ENCODE measurements at regions not wholly inside any gene's neighbourhood (a gene's known extent, or its start where the extent isn't known, plus 50 kb on each side); places are given as distances from the start of the nearest gene placed in this dataset.

- Histone ChIP-seq H3K79me1 (ENCODE audit: low read length) (peaks cover 21% of the 10 kb centered on the region), H3K14ac (ENCODE audit: low read length) (no peak overlapping the region), H2AK5ac (ENCODE audit: low read length) (no peak overlapping the region), H2BK5ac (ENCODE audit: low read depth, low read length, poor library complexity) (no peak overlapping the region), H3K23ac (ENCODE audit: low read length) (no peak overlapping the region), H2AFZ (ENCODE audit: insufficient read depth, low read length, poor library complexity) (no peak overlapping the region), H2BK12ac (ENCODE audit: low read length) (no peak overlapping the region), H3K36me3 (ENCODE audit: control insufficient read depth in 1 of 2, insufficient read depth in 2 of 2, low read length in 2 of 2) (no peaks in the 10 kb centered on the region), H3K18ac (ENCODE audit: low read length) (no peak overlapping the region), H3K27me3 (ENCODE audit: insufficient read depth, low read length) (no peaks in the 10 kb centered on the region), H2BK120ac (ENCODE audit: insufficient read depth, low read length, poor library complexity) (no peak overlapping the region), H4K91ac (ENCODE audit: low read depth, low read length) (no peak overlapping the region), H4K12ac (ENCODE audit: low read depth, low read length) (no peak overlapping the region), H3K79me2 (ENCODE audit: control insufficient read depth, insufficient read depth, low read length, poor library complexity) (no peaks in the 10 kb centered on the region), H3K4me3 (ENCODE audit: low read depth, low read length) (no peak overlapping the region), H3K27ac (ENCODE audit: low read depth, low read length) (no peak overlapping the region), H3K4me1 (ENCODE audit: control insufficient read depth in 1 of 2, insufficient read depth in 2 of 2, low read length in 2 of 2) (peaks cover 18 to 19% of the 10 kb centered on the region in 2 experiments), H3K9ac (ENCODE audit: low read length) (no peak overlapping the region), H3K4ac (ENCODE audit: low read depth, low read length) (no peak overlapping the region), H4K8ac (ENCODE audit: low read depth, low read length) (no peak overlapping the region), H3K9me3 (ENCODE audit: insufficient read depth, low read depth, low read length) (no peaks in the 10 kb centered on the region), H3K4me2 (ENCODE audit: low read length) (no peak overlapping the region)
- no CpG with 5 or more reads among the region's 3 CpGs for WGBS (ENCODE audit: extremely low coverage, insufficient coverage, insufficient read length)
- DNase-seq, result peak; percentile 1 to 43
Observed at GRCh38 chr2:217203086-217203485, 343.2 kb upstream of the TNP1 start.

GRCh38 chr2:217199255-217199630 lies 339.4 kb upstream of the TNP1 start:
- Histone ChIP-seq H3K4me2 (ENCODE audit: low read length) (no peak overlapping the region), H3K23ac (ENCODE audit: low read length) (no peak overlapping the region), H4K12ac (ENCODE audit: low read depth, low read length) (no peak overlapping the region), H3K4me1 (ENCODE audit: control insufficient read depth in 1 of 2, insufficient read depth in 2 of 2, low read length in 2 of 2) (peaks cover 3 to 6% of the 10 kb centered on the region in 2 experiments), H2BK12ac (ENCODE audit: low read length) (peak overlapping the region; percentile 8), H3K79me2 (ENCODE audit: control insufficient read depth, insufficient read depth, low read length, poor library complexity) (no peaks in the 10 kb centered on the region), H4K91ac (ENCODE audit: low read depth, low read length) (peak overlapping the region; percentile 18), H4K8ac (ENCODE audit: low read depth, low read length) (no peak overlapping the region), H2BK5ac (ENCODE audit: low read depth, low read length, poor library complexity) (no peak overlapping the region), H3K14ac (ENCODE audit: low read length) (no peak overlapping the region), H2AK5ac (ENCODE audit: low read length) (no peak overlapping the region), H3K9me3 (ENCODE audit: insufficient read depth, low read depth, low read length) (no peaks in the 10 kb centered on the region), H3K79me1 (ENCODE audit: low read length) (peaks cover 10% of the 10 kb centered on the region), H3K36me3 (ENCODE audit: control insufficient read depth in 1 of 2, insufficient read depth in 2 of 2, low read length in 2 of 2) (no peaks in the 10 kb centered on the region), H3K27me3 (ENCODE audit: insufficient read depth, low read length) (no peaks in the 10 kb centered on the region), H2BK120ac (ENCODE audit: insufficient read depth, low read length, poor library complexity) (no peak overlapping the region), H3K4me3 (ENCODE audit: low read depth, low read length) (no peak overlapping the region), H2AFZ (ENCODE audit: insufficient read depth, low read length, poor library complexity) (no peak overlapping the region), H3K9ac (ENCODE audit: low read length) (no peak overlapping the region), H3K27ac (ENCODE audit: low read depth, low read length) (peak overlapping the region; percentile 58), H3K4ac (ENCODE audit: low read depth, low read length) (no peak overlapping the region), H3K18ac (ENCODE audit: low read length) (no peak overlapping the region)
- WGBS (ENCODE audit: extremely low coverage, insufficient coverage, insufficient read length), result no CpG with 5 or more reads among the region's 2 CpGs
- DNase-seq, result no peak

- H3K14ac ChIP-seq (ENCODE audit: low read length), result no peak overlapping the region
- H2BK5ac ChIP-seq (ENCODE audit: low read depth, low read length, poor library complexity), result no peak overlapping the region
- H3K79me2 ChIP-seq (ENCODE audit: control insufficient read depth, insufficient read depth, low read length, poor library complexity), result no peaks in the 10 kb centered on the region
- no peak overlapping the region for H3K4me3 ChIP-seq (ENCODE audit: low read depth, low read length)
- no peak overlapping the region for H3K9ac ChIP-seq (ENCODE audit: low read length)
- no peak overlapping the region for H4K12ac ChIP-seq (ENCODE audit: low read depth, low read length)
- H4K91ac ChIP-seq (ENCODE audit: low read depth, low read length), result no peak overlapping the region
- peaks cover 13% of the 10 kb centered on the region for H3K79me1 ChIP-seq (ENCODE audit: low read length)
- H4K8ac ChIP-seq (ENCODE audit: low read depth, low read length), result no peak overlapping the region
- peaks cover 3 to 12% of the 10 kb centered on the region in 2 experiments for H3K4me1 ChIP-seq (ENCODE audit: control insufficient read depth in 1 of 2, insufficient read depth in 2 of 2, low read length in 2 of 2)
- no peak overlapping the region for H3K4ac ChIP-seq (ENCODE audit: low read depth, low read length)
- no peak overlapping the region for H3K23ac ChIP-seq (ENCODE audit: low read length)
- no peak overlapping the region for H3K4me2 ChIP-seq (ENCODE audit: low read length)
- no peaks in the 10 kb centered on the region for H3K36me3 ChIP-seq (ENCODE audit: control insufficient read depth in 1 of 2, insufficient read depth in 2 of 2, low read length in 2 of 2)
- H2AK5ac ChIP-seq (ENCODE audit: low read length), result no peak overlapping the region
- H2BK120ac ChIP-seq (ENCODE audit: insufficient read depth, low read length, poor library complexity), result no peak overlapping the region
- H3K27ac ChIP-seq (ENCODE audit: low read depth, low read length), result no peak overlapping the region
- no CpG with 5 or more reads among the region's 7 CpGs for WGBS (ENCODE audit: extremely low coverage, insufficient coverage, insufficient read length)
- no peak for DNase-seq
- no peak overlapping the region for H3K18ac ChIP-seq (ENCODE audit: low read length)
- no peaks in the 10 kb centered on the region for H3K27me3 ChIP-seq (ENCODE audit: insufficient read depth, low read length)
- no peak overlapping the region for H2BK12ac ChIP-seq (ENCODE audit: low read length)
- no peaks in the 10 kb centered on the region for H3K9me3 ChIP-seq (ENCODE audit: insufficient read depth, low read depth, low read length)
- no peak overlapping the region for H2AFZ ChIP-seq (ENCODE audit: insufficient read depth, low read length, poor library complexity)
Observed at GRCh38 chr2:217195658-217196446, 336.0 kb upstream of the TNP1 start.

GRCh38 chr2:217195016-217195415 lies 335.2 kb upstream of the TNP1 start:
- H3K4me1 ChIP-seq (ENCODE audit: control insufficient read depth in 1 of 2, insufficient read depth in 2 of 2, low read length in 2 of 2), result peaks cover 3 to 12% of the 10 kb centered on the region in 2 experiments
- no peak overlapping the region for H2BK12ac ChIP-seq (ENCODE audit: low read length)
- no peaks in the 10 kb centered on the region for H3K79me2 ChIP-seq (ENCODE audit: control insufficient read depth, insufficient read depth, low read length, poor library complexity)
- no peaks in the 10 kb centered on the region for H3K9me3 ChIP-seq (ENCODE audit: insufficient read depth, low read depth, low read length)
- H3K27me3 ChIP-seq (ENCODE audit: insufficient read depth, low read length), result no peaks in the 10 kb centered on the region
- no peak overlapping the region for H2AFZ ChIP-seq (ENCODE audit: insufficient read depth, low read length, poor library complexity)
- no peak overlapping the region for H2AK5ac ChIP-seq (ENCODE audit: low read length)
- H3K18ac ChIP-seq (ENCODE audit: low read length), result no peak overlapping the region
- H4K12ac ChIP-seq (ENCODE audit: low read depth, low read length), result no peak overlapping the region
- no peak overlapping the region for H3K9ac ChIP-seq (ENCODE audit: low read length)
- no peak overlapping the region for H3K23ac ChIP-seq (ENCODE audit: low read length)
- no peak overlapping the region for H3K4me2 ChIP-seq (ENCODE audit: low read length)
- peaks cover 13% of the 10 kb centered on the region for H3K79me1 ChIP-seq (ENCODE audit: low read length)
- peak overlapping the region; percentile 7 for H4K91ac ChIP-seq (ENCODE audit: low read depth, low read length)
- DNase-seq, result no peak
- H3K36me3 ChIP-seq (ENCODE audit: control insufficient read depth in 1 of 2, insufficient read depth in 2 of 2, low read length in 2 of 2), result no peaks in the 10 kb centered on the region
- no peak overlapping the region for H3K4me3 ChIP-seq (ENCODE audit: low read depth, low read length)
- H4K8ac ChIP-seq (ENCODE audit: low read depth, low read length), result no peak overlapping the region
- no peak overlapping the region for H3K4ac ChIP-seq (ENCODE audit: low read depth, low read length)
- no peak overlapping the region for H3K14ac ChIP-seq (ENCODE audit: low read length)
- H2BK5ac ChIP-seq (ENCODE audit: low read depth, low read length, poor library complexity), result no peak overlapping the region
- no peak overlapping the region for H3K27ac ChIP-seq (ENCODE audit: low read depth, low read length)
- H2BK120ac ChIP-seq (ENCODE audit: insufficient read depth, low read length, poor library complexity), result no peak overlapping the region
